Activated CD8-positive, alpha-beta memory T cell treated with anti-CD3 and anti-CD28 coated beads, Interleukin-2, amount 50 U/mL, for 24 hours (primary cell): ENCODE measurements at regions not wholly inside any gene's neighbourhood (a gene's known extent, or its start where the extent isn't known, plus 50 kb on each side); places are given as distances from the start of the nearest gene placed in this dataset.

ENCODE experiments used
- DNase-seq: peaks from one replicate; pipeline ENCODE4 v3.0.0-alpha.2; 2020; ENCODE audit errors: extremely low read depth

GRCh38 chr22:47654922-47655491 lies 892.6 kb downstream of the TBC1D22A start:
- DNase-seq = no peak

GRCh38 chr22:47653921-47654320 lies 891.5 kb downstream of the TBC1D22A start:
- no peak for DNase-seq

GRCh38 chr22:47651216-47651987 lies 889.0 kb downstream of the TBC1D22A start:
- no peak for DNase-seq

- no peak for DNase-seq
These were observed 885.3 kb downstream of the TBC1D22A start for GRCh38 chr22:47647720-47648119.

- DNase-seq = no peak
These were observed 884.7 kb downstream of the TBC1D22A start for GRCh38 chr22:47647181-47647580.

GRCh38 chr22:47645923-47646322 lies 883.5 kb downstream of the TBC1D22A start:
- DNase-seq = no peak

GRCh38 chr22:47645450-47645914 lies 883.0 kb downstream of the TBC1D22A start:
- DNase-seq = no peak

GRCh38 chr22:47634347-47634746 lies 871.9 kb downstream of the TBC1D22A start:
- DNase-seq = no peak

- DNase-seq = no peak
These were observed 870.7 kb downstream of the TBC1D22A start for GRCh38 chr22:47633111-47633510.

- DNase-seq = no peak
These were observed 870.3 kb downstream of the TBC1D22A start for GRCh38 chr22:47632701-47633100.

GRCh38 chr22:47631571-47632102 lies 869.2 kb downstream of the TBC1D22A start:
- DNase-seq = no peak

- DNase-seq = no peak
These were observed 868.5 kb downstream of the TBC1D22A start for GRCh38 chr22:47630741-47631534.

- DNase-seq = no peak
These were observed 867.6 kb downstream of the TBC1D22A start for GRCh38 chr22:47629791-47630655.

GRCh38 chr22:47629273-47629711 lies 866.8 kb downstream of the TBC1D22A start:
- no peak for DNase-seq

- DNase-seq = no peak
These were observed 866.2 kb downstream of the TBC1D22A start for GRCh38 chr22:47628477-47629272.

- DNase-seq = no peak
These were observed 865.3 kb downstream of the TBC1D22A start for GRCh38 chr22:47627556-47628253.

GRCh38 chr22:47626428-47627390 lies 864.3 kb downstream of the TBC1D22A start:
- no peak for DNase-seq

GRCh38 chr22:47625531-47626427 lies 863.3 kb downstream of the TBC1D22A start:
- no peak for DNase-seq
